Cardiac fibroblast (primary cell): ENCODE measurements at regions not wholly inside any gene's neighbourhood (a gene's known extent, or its start where the extent isn't known, plus 50 kb on each side); places are given as distances from the start of the nearest gene placed in this dataset.

Source experiments
- DNase-seq, 2 donors: peaks; one replicate each; pipeline versions ENCODE4 v3.0.0 to v3.0.0-alpha.2; 2010; ENCODE audit warnings: low read depth in 2 of 2
- H3K4me3 ChIP-seq, 2 donors: replicated peaks in 1 of 2; 1 replicate in 1 of 2; 2 replicates in 1 of 2; pipeline ENCODE4 v1.5.1; 2011; ENCODE audit warnings: low read depth in 2 of 2, low read length in 2 of 2, mild to moderate bottlenecking in 2 of 2, moderate library complexity in 1 of 2
- CTCF ChIP-seq: IDR thresholded peaks from one replicate; pipeline ENCODE4 v1.5.1; 2011; ENCODE audit warnings: low read depth, mild to moderate bottlenecking, low read length, inconsistent platforms

- no peak overlapping the region for H3K4me3 ChIP-seq
- TF ChIP-seq CTCF: no peak
- DNase-seq: no peak
These were observed 165.4 kb upstream of the DPP6 start for GRCh38 chr7:153886506-153887441.

- H3K4me3 ChIP-seq: no peak overlapping the region
- DNase-seq: no peak
- TF ChIP-seq CTCF: no peak
These were observed 164.2 kb upstream of the DPP6 start for GRCh38 chr7:153887749-153888569.

GRCh38 chr7:153891990-153892389 lies 160.2 kb upstream of the DPP6 start:
- TF ChIP-seq CTCF: no peak
- no peak overlapping the region for H3K4me3 ChIP-seq
- DNase-seq: no peak

- no peak for DNase-seq
- TF ChIP-seq CTCF: no peak
- no peak overlapping the region for H3K4me3 ChIP-seq
These were observed 149.3 kb upstream of the DPP6 start for GRCh38 chr7:153902862-153903261.

GRCh38 chr7:153912211-153912610 lies 140.0 kb upstream of the DPP6 start:
- no peak for DNase-seq
- no peak overlapping the region for H3K4me3 ChIP-seq
- TF ChIP-seq CTCF: no peak

- TF ChIP-seq CTCF: no peak
These were observed 132.1 kb upstream of the DPP6 start for GRCh38 chr7:153920126-153920525.

More at GRCh38 chr7:153920126-153920525, 132.1 kb upstream of the DPP6 start:
- H3K4me3 ChIP-seq: no peak overlapping the region
- DNase-seq: no peak
